A549 (cell line): ENCODE measurements at regions not wholly inside any gene's neighbourhood (a gene's known extent, or its start where the extent isn't known, plus 50 kb on each side); places are given as distances from the start of the nearest gene placed in this dataset.

Experiments
- CTCF ChIP-seq: fragments of >200 bp; sonication (Bioruptor Twin); formaldehyde crosslinking; IDR thresholded peaks from 3 replicates; pipeline ENCODE4 v1.5.1; 2016
- EP300 ChIP-seq, 2 experiments: fragments of >200 bp; sonication (Bioruptor Twin); formaldehyde crosslinking; IDR thresholded peaks; 2 replicates in 1 of 2; 3 replicates in 1 of 2; pipeline ENCODE4 v1.6.1; 2016 to 2017
- ESRRA ChIP-seq: fragments of 150-350 bp; IDR thresholded peaks from 2 replicates; pipeline ENCODE4 v1.6.1; 2014; ENCODE audit warnings: mild to moderate bottlenecking, low read length, borderline replicate concordance
- FOSL2 ChIP-seq, 2 experiments: fragments of 450-650 bp in 1 of 2; fragments of >200 bp in 1 of 2; sonication (Bioruptor Twin) in 1 of 2; formaldehyde crosslinking; IDR thresholded peaks; 2 replicates each; pipeline versions ENCODE4 v1.5.0 to v1.6.1; 2016 to 2020; ENCODE audit warnings: mild to moderate bottlenecking in 1 of 2, moderate library complexity in 1 of 2
- HES2 ChIP-seq: fragments of >200 bp; sonication (Bioruptor Twin); formaldehyde crosslinking; IDR thresholded peaks from 2 replicates; pipeline ENCODE4 v1.6.1; 2016
- JUNB ChIP-seq: fragments of >200 bp; sonication (Bioruptor Twin); formaldehyde crosslinking; IDR thresholded peaks from 2 replicates; pipeline ENCODE4 v1.6.1; 2016
- NR3C1 ChIP-seq: fragments of >200 bp; sonication (Bioruptor Twin); formaldehyde crosslinking; IDR thresholded peaks from 3 replicates; pipeline ENCODE4 v1.6.1; 2017
- ZNF302 ChIP-seq: fragments of 250-450 bp; sonication (Bioruptor Pico); IDR thresholded peaks from 2 replicates; pipeline ENCODE4 v1.9.0; 2021; ENCODE audit warnings: inconsistent platforms, mild to moderate bottlenecking, moderate library complexity

GRCh38 chr5:107253246-107253645 lies 417.5 kb downstream of the EFNA5 start:
- no peak for TF ChIP-seq EP300 (IDR thresholded peaks at IDR 0.05)
- TF ChIP-seq CTCF, result no peak
- no peak for TF ChIP-seq NR3C1
- TF ChIP-seq ZNF302 (CRISPR knock-in tag), result no peak
- TF ChIP-seq ESRRA, result no peak
- no peak for TF ChIP-seq JUNB
- no peak for TF ChIP-seq FOSL2 (IDR thresholded peaks at IDR 0.05)
- no peak for TF ChIP-seq FOSL2 (CRISPR knock-in tag; IDR thresholded peaks at IDR 0.05)
- no peak for TF ChIP-seq HES2
